Activated T-cell treated with anti-CD3 and anti-CD28 coated beads, Interleukin-2, amount 50 U/mL, for 24 hours (primary cell): ENCODE measurements at regions not wholly inside any gene's neighbourhood (a gene's known extent, or its start where the extent isn't known, plus 50 kb on each side); places are given as distances from the start of the nearest gene placed in this dataset.
A peak's percentile ranks its signal among the peaks of the same experiment; 100 is the strongest.

Experiments
- DNase-seq: peaks from one replicate; pipeline ENCODE4 v3.0.0-alpha.2; 2020
- H3K27ac Mint-ChIP-seq: 2 replicates; pipeline ENCODE4 v1.8.0; 2020; ENCODE audit warnings: mild to moderate bottlenecking, mixed read lengths
- H3K27me3 Mint-ChIP-seq: 2 replicates; pipeline ENCODE4 v1.8.0; 2020; ENCODE audit warnings: mixed read lengths
- H3K36me3 Mint-ChIP-seq: 2 replicates; pipeline ENCODE4 v1.8.0; 2020; ENCODE audit warnings: low read depth, mixed read lengths
- H3K4me1 Mint-ChIP-seq: 2 replicates; pipeline ENCODE4 v1.8.0; 2020; ENCODE audit warnings: low read depth, mixed read lengths
- H3K4me3 Mint-ChIP-seq: 2 replicates; pipeline ENCODE4 v1.8.0; 2020; ENCODE audit warnings: mild to moderate bottlenecking, moderate library complexity, mixed read lengths
- H3K9me3 Mint-ChIP-seq: 2 replicates; pipeline ENCODE4 v1.8.0; 2020; ENCODE audit warnings: mixed read lengths

DNA sequence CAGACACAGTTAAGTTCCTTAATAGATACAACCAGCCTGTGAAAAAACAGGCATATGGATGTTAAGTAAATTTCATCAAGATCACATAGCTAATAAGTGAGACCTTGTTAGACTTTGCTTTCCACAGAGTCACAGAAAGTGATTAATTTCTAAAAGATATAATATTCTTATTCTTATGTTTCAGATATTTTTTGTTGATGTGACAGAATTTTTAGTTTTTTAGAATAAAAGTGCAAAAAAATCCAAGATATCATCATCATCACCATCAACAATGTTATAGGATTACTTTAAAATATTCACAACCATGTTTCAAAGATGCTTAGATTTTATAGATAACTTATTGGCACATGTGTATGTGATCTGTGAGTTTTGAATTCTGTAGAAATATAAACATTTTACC lies 132.3 kb upstream of the ITGA4 start:
- H3K27ac Mint-ChIP-seq, result no peak overlapping the region
- H3K9me3 Mint-ChIP-seq, result peaks cover 8% of the 10 kb centered on the region
- no peaks in the 10 kb centered on the region for H3K27me3 Mint-ChIP-seq
- peaks cover 7% of the 10 kb centered on the region for H3K36me3 Mint-ChIP-seq
- H3K4me3 Mint-ChIP-seq, result no peak overlapping the region
- DNase-seq, result no peak
- peaks cover 20% of the 10 kb centered on the region for H3K4me1 Mint-ChIP-seq

DNA sequence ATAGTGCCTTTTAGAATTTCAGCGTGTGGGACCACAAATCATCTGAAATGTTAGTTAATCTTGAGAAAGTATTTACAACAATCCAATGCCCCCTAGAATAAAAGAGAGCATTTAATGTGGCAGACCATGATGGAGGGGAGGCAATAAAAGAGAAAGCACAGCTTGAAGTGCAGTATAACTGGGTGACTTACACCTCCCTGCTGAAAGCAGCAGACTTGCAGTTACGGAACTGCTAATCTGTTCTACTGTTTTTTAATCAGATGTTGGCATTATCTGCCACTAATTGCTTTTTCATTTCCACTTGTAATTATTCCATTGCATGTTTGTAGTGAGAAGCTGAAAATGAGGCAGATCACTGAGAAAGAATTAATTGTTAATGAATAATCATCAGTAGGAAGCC lies 130.5 kb upstream of the ITGA4 start:
- Mint-ChIP-seq H3K36me3 (peaks cover 7% of the 10 kb centered on the region), H3K4me1 (peaks cover 11% of the 10 kb centered on the region), H3K27ac (no peak overlapping the region), H3K9me3 (peaks cover 11% of the 10 kb centered on the region), H3K27me3 (no peaks in the 10 kb centered on the region), H3K4me3 (no peak overlapping the region)
- no peak for DNase-seq

DNA sequence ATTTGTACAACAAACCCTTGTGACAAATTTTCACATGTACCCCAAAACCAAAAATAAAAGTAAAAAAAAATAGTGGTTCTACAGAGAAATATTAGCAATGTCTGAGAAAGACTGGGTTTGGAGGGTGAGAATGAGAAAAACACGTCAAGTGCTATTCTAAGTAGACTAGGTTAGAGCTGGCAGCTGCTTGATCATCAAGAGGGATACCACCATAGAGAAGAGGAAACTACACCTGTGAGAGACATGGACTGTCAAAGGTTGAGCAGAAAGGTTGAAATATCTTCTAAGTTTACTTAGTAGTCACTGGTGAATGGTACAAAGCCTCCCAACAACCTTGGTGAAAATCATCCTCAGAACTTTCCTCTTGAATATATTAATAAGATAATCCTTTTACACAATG lies 126.9 kb upstream of the ITGA4 start:
- Mint-ChIP-seq H3K27ac (no peak overlapping the region), H3K36me3 (peaks cover 7% of the 10 kb centered on the region), H3K4me3 (no peak overlapping the region), H3K4me1 (peaks cover 29% of the 10 kb centered on the region), H3K9me3 (peaks cover 11% of the 10 kb centered on the region), H3K27me3 (no peaks in the 10 kb centered on the region)
- no peak for DNase-seq

DNA sequence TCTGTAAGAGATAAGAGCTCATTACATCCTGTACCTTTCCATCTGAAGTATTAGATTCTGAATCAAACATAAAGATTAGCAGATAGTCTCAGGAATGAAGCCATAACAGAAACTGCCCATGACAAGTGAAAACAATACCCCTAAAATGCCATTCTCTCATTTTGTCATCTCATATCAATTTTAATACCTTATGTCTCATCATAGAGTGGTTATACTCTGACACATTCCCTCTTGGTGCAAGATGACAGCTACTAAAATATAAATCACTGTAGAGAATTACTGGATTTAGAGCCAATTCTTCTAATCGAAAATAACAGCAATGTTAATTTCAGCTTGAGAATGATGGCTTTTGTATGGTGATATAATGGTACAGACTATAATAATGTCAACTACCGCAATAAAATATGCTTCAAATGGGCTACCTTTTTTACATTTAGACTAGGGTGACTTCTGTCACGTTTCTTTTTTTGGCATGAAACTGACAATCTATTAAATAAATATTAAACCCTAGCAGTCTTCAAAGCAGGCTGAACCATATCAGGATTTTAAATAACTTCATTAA lies 125.1 kb upstream of the ITGA4 start:
- H3K4me3 Mint-ChIP-seq, result no peak overlapping the region
- DNase-seq, result no peak

DNA sequence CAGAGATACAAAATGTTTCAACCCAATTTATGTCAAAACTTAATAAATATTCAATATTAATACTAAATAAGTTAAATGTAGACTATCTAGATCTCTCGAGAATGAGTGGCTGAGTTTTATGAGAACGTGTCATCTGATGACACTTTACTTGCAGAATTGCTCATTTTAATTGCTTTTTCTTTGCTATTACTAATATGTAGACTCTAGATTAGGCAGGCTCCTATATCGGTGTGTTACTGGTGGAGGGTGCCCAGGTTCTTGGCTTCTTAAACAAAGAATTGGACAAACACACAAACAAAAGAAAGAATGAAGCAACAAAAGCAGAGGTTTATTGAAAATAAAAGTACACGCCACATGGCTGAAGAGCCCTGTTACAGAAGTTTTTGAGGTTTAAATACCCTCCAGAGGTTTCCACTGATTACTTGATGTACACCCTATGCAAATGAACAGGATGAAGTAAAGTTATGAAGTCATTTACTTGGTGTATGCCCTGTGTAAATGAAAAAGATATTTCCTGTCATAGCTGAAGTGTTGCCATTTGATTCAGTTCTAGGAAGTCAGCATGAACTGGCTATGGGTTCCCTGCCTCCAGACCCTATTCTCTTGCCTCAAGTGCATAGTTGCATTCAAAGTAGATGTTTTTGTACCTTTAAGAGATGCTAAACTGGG lies 122.9 kb upstream of the ITGA4 start:
- Mint-ChIP-seq H3K4me1 (peaks cover 18% of the 10 kb centered on the region), H3K27me3 (no peaks in the 10 kb centered on the region), H3K36me3 (peaks cover 7% of the 10 kb centered on the region), H3K9me3 (peaks cover 9% of the 10 kb centered on the region), H3K4me3 (no peak overlapping the region), H3K27ac (peak overlapping the region; percentile 73)
- no peak for DNase-seq

More for the DNA sequence above, 125.1 kb upstream of the ITGA4 start:
- Mint-ChIP-seq H3K36me3 (peaks cover 7% of the 10 kb centered on the region), H3K9me3 (peaks cover 11% of the 10 kb centered on the region), H3K27ac (no peak overlapping the region), H3K27me3 (no peaks in the 10 kb centered on the region), H3K4me1 (peaks cover 18% of the 10 kb centered on the region)

DNA sequence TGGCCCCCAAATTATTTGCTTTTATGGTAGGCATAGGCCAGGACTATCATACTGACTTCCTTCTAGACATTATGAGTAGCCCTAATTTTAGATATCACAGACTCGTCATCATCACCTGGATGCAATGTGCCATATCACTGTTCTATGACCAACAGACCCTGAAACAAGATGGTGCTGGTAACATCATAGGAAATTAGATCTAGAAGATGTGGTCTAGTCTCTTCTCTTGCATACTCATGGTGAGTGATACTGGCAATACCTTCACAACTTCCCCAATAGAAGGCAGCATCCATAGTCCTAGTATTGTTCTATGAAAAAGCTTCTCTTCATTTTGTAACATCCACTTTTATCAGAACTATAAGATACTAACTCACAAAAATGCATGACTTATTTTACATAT lies 116.3 kb upstream of the ITGA4 start:
- no peak overlapping the region for H3K4me3 Mint-ChIP-seq
- H3K27me3 Mint-ChIP-seq, result no peaks in the 10 kb centered on the region
- H3K36me3 Mint-ChIP-seq, result peaks cover 9% of the 10 kb centered on the region
- H3K4me1 Mint-ChIP-seq, result peaks cover 5% of the 10 kb centered on the region
- no peaks in the 10 kb centered on the region for H3K9me3 Mint-ChIP-seq
- H3K27ac Mint-ChIP-seq, result no peak overlapping the region
- DNase-seq, result no peak

DNA sequence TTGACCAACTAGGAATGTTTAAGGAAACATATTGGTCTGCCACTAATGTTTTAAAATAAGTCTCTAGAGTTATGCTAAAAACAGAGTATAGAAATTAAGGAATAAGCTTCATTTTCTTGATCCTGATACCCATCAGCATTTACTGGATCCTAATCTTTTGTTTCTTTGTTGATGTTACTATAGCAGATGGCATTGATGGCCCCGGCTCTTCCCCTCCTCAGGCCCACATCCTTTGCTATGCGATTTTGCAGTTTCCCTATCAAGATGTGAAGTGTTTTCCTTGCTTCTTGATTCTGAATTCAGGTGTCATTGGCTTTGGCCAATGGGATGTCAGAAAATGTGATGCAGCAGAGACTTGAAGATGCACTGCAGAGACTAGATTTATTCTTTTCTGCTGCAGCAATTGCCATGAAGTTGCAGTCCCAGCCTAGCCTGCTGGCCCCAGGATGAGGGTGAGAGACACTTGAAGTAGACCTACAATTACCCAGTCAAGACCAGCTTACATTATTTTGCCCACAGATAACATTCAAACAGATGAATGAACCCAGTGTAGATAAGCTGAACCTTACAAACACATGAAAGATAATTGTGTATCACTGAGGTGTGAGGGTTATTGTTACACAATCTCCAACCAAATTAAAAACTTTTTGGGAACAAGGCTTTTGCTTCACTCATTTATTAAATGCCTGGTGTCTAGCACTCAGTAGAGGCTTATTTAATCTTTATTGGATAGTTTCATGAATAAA lies 115.2 kb upstream of the ITGA4 start:
- peaks cover 13% of the 10 kb centered on the region for H3K36me3 Mint-ChIP-seq
- no peak overlapping the region for H3K27ac Mint-ChIP-seq
- peaks cover 5% of the 10 kb centered on the region for H3K4me1 Mint-ChIP-seq
- DNase-seq, result no peak
- H3K9me3 Mint-ChIP-seq, result no peaks in the 10 kb centered on the region
- no peaks in the 10 kb centered on the region for H3K27me3 Mint-ChIP-seq
- H3K4me3 Mint-ChIP-seq, result no peak overlapping the region

DNA sequence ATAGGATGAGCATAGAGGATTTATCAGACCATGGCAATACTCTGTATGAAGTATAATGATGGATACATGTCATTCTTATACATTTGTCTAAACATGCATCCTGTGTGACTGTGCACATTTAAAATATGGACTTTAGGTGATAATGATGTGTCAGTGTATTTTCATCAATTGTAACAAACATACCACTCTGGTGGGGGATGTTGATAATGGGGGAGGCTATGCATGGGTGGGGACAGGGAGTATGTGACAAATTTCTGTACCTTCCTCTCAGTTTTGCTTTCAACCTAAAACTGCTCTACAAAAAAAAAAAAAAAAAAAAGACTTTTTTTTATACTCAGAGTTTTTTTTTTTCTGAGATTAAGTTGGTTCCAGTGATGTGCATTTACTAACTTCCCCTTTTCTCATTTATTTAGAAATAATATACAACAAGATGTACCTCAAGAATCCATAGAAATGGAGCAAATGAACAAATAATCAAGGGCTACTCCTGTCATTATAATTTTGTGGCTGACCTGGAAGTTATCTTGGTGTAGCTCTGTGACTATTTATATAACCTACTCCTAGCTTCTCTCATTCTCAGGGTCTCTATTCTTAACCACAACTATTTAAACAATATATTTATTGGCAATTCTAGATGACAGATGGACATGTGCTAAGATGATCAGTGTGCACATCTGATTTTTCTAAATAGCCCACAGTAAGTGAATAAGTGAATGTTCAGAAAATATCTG lies 108.9 kb upstream of the ITGA4 start:
- H3K4me3 Mint-ChIP-seq, result no peak overlapping the region
- H3K27me3 Mint-ChIP-seq, result no peaks in the 10 kb centered on the region
- peaks cover 8% of the 10 kb centered on the region for H3K36me3 Mint-ChIP-seq
- DNase-seq, result no peak
- peaks cover 19% of the 10 kb centered on the region for H3K4me1 Mint-ChIP-seq
- no peaks in the 10 kb centered on the region for H3K9me3 Mint-ChIP-seq
- no peak overlapping the region for H3K27ac Mint-ChIP-seq

DNA sequence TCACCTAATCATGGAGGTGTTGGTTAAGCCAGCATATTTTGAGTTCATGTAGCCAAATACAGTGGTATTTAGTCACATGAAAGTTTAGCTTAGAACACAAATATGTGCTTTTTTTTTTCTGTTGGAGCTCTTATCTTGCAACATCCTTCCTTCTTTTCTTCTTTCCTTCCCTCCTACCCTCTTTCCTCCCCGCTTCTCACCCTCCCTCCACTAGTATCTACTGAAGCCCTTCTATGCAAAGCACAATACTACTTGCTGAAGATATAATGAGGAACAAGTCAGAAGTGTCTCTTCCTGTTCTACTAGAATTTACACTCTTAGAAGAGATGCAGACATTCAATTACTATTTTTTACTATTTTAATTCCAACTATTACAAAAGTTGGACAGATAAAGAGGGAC lies 105.0 kb upstream of the ITGA4 start:
- no peak for DNase-seq
- H3K9me3 Mint-ChIP-seq, result no peaks in the 10 kb centered on the region
- H3K4me3 Mint-ChIP-seq, result no peak overlapping the region
- no peaks in the 10 kb centered on the region for H3K27me3 Mint-ChIP-seq
- peaks cover 26% of the 10 kb centered on the region for H3K4me1 Mint-ChIP-seq
- H3K27ac Mint-ChIP-seq, result no peak overlapping the region
- H3K36me3 Mint-ChIP-seq, result no peaks in the 10 kb centered on the region

DNA sequence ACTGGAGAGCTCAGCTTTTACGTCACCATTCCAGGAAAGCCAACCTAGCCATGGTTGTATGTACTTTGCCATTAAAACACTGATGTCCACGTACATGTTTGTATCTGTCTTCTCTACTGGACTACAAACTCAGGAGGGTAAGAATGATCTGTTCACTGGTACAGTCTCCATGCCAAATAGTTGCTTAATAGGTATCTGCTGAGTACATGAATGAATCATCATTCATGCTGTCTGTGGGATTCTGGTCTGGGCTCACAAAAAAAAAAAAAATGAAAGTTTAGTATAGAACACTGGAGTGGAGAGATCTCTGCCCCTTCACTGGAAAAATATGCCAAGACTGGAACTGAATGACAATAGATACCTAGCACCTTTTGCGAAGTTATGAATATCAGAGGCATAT lies 102.6 kb upstream of the ITGA4 start:
- peaks cover 26% of the 10 kb centered on the region for H3K4me1 Mint-ChIP-seq
- no peak for DNase-seq
- no peaks in the 10 kb centered on the region for H3K27me3 Mint-ChIP-seq
- no peaks in the 10 kb centered on the region for H3K9me3 Mint-ChIP-seq
- no peak overlapping the region for H3K27ac Mint-ChIP-seq
- no peaks in the 10 kb centered on the region for H3K36me3 Mint-ChIP-seq
- H3K4me3 Mint-ChIP-seq, result no peak overlapping the region

DNA sequence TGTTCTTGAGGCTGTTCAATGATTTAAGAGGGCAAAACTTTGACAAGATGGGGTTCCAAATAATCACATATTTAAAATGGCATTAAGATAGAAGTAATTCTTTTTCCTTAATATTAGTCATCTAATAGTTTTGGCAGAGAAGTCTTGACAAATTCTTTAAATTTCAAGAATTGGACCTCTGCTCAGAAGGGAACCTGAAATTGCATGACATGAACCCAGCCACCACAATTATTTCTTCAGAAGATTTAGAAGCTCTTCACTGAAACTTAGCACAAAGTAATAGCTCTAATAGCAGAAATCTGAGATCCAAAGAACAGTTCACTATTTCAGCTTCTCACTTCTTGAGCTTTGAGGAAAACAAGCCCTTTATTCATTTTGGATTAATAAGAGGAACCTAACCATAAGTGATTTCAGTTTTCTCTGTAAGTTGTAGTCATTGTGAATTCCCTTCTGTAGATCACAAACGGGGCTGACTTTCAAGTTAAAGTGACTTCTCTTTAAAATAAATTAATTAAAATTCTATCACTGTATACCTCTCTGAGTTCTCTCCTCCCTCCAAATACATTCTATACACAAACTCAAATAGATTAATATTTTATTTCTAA lies 100.6 kb upstream of the ITGA4 start:
- H3K27ac Mint-ChIP-seq, result no peak overlapping the region
- no peaks in the 10 kb centered on the region for H3K27me3 Mint-ChIP-seq
- DNase-seq, result no peak
- H3K36me3 Mint-ChIP-seq, result no peaks in the 10 kb centered on the region
- peaks cover 23% of the 10 kb centered on the region for H3K4me1 Mint-ChIP-seq
- no peaks in the 10 kb centered on the region for H3K9me3 Mint-ChIP-seq
- H3K4me3 Mint-ChIP-seq, result no peak overlapping the region

DNA sequence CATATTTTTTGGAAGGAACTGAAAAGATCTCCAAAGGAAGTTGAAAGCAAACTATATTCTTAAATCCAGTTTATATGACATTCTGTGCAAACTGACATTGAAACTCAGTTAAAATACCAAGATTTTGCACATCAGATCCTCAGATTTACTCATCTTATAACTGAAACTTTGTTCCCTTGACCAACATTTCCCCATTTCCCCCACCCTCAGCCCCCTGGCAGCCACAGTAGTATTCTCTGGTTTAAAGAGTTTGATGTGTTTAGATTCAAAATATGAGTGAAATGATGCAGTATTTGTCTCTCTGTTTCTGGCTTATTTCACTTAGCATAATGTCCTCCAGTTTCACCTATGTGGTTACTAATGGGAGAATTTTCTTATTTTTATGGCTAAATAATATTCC lies 99.2 kb upstream of the ITGA4 start:
- H3K27me3 Mint-ChIP-seq, result no peaks in the 10 kb centered on the region
- no peak for DNase-seq
- peaks cover 22% of the 10 kb centered on the region for H3K4me1 Mint-ChIP-seq
- no peak overlapping the region for H3K4me3 Mint-ChIP-seq
- no peak overlapping the region for H3K27ac Mint-ChIP-seq
- peaks cover 1% of the 10 kb centered on the region for H3K36me3 Mint-ChIP-seq
- no peaks in the 10 kb centered on the region for H3K9me3 Mint-ChIP-seq

DNA sequence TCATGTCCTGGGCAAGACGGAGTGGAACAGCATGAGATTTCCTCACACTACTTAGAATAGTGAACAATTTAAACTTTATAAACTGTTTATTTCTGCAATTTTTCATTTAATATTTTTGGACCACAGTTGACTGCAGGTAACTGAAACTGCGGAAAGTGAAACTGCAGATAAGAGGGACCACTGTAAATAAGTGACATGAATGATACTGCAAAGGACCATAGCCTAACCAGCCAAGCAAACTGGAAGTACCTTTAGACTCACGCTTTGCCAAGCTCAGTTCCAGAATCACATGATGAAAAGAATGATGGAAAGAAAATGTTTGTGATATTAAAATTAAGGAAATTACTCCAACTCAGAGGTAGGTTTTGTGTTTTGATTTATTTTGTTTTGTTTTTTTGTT lies 94.6 kb upstream of the ITGA4 start:
- Mint-ChIP-seq H3K27ac (no peak overlapping the region), H3K4me3 (no peak overlapping the region), H3K9me3 (peaks cover 2% of the 10 kb centered on the region), H3K36me3 (peaks cover 5% of the 10 kb centered on the region), H3K4me1 (peaks cover 13% of the 10 kb centered on the region), H3K27me3 (no peaks in the 10 kb centered on the region)
- no peak for DNase-seq

DNA sequence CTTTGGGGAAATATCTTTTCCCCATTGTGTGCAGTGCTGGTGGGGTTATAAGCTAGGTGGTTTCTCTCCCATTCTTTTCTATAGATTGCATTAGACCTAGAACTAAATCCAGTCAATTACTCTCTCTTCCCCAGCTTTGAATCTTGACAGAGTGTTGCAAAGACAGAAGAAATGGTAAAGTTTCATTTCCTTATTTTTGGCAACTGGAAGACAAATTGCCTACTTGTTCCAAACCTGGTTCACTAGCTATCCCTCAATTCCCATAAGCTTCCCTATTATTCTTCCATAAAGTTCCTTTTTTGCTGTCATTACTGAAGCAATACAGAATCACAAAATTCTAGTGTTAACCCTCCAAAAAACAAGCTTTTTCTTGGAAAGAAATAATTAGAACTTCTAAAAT lies 94.0 kb upstream of the ITGA4 start:
- peaks cover 7% of the 10 kb centered on the region for H3K4me1 Mint-ChIP-seq
- DNase-seq, result no peak
- H3K27ac Mint-ChIP-seq, result no peak overlapping the region
- H3K36me3 Mint-ChIP-seq, result peaks cover 5% of the 10 kb centered on the region
- no peak overlapping the region for H3K4me3 Mint-ChIP-seq
- H3K9me3 Mint-ChIP-seq, result peaks cover 2% of the 10 kb centered on the region
- H3K27me3 Mint-ChIP-seq, result no peaks in the 10 kb centered on the region
